Stimulated activated naive B cell treated with anti-CD40 and anti-IgM and Interleukin-4, amounts not matched to agents 10 μg/mL and 1 μg/mL and 100 μg/mL, for 72 hours (primary cell): ENCODE measurements at regions not wholly inside any gene's neighbourhood (a gene's known extent, or its start where the extent isn't known, plus 50 kb on each side); places are given as distances from the start of the nearest gene placed in this dataset.

ENCODE experiments used
- ATAC-seq, 2 donors: fragments of 150-1000 bp; cut with Tn5 transposase; replicated peaks; 2 replicates each; pipeline ENCODE4 v1.10.0; 2021; ENCODE audit warnings: moderate library complexity in 1 of 2
- DNase-seq: peaks from one replicate; pipeline ENCODE4 v3.0.0; 2021
- H3K27ac Mint-ChIP-seq: one replicate; pipeline ENCODE4 v1.8.0; 2022; ENCODE audit warnings: mild to moderate bottlenecking, mixed read lengths
- H3K27me3 Mint-ChIP-seq, 2 donors: one replicate each; pipeline ENCODE4 v1.8.0; 2022; ENCODE audit warnings: mixed read lengths in 2 of 2
- H3K36me3 Mint-ChIP-seq, 2 donors: one replicate each; pipeline ENCODE4 v1.8.0; 2022; ENCODE audit warnings: mixed read lengths in 2 of 2, mild to moderate bottlenecking in 1 of 2
- H3K4me1 Mint-ChIP-seq, 2 donors: one replicate each; pipeline ENCODE4 v1.8.0; 2022; ENCODE audit warnings: mixed read lengths in 2 of 2, mild to moderate bottlenecking in 1 of 2
- H3K4me3 Mint-ChIP-seq, 2 donors: one replicate each; pipeline ENCODE4 v1.8.0; 2022; ENCODE audit warnings: mild to moderate bottlenecking in 2 of 2, mixed read lengths in 2 of 2, moderate library complexity in 1 of 2
- H3K9me3 Mint-ChIP-seq, 2 donors: one replicate each; pipeline ENCODE4 v1.8.0; 2022; ENCODE audit warnings: mixed read lengths in 2 of 2, mild to moderate bottlenecking in 1 of 2

DNA sequence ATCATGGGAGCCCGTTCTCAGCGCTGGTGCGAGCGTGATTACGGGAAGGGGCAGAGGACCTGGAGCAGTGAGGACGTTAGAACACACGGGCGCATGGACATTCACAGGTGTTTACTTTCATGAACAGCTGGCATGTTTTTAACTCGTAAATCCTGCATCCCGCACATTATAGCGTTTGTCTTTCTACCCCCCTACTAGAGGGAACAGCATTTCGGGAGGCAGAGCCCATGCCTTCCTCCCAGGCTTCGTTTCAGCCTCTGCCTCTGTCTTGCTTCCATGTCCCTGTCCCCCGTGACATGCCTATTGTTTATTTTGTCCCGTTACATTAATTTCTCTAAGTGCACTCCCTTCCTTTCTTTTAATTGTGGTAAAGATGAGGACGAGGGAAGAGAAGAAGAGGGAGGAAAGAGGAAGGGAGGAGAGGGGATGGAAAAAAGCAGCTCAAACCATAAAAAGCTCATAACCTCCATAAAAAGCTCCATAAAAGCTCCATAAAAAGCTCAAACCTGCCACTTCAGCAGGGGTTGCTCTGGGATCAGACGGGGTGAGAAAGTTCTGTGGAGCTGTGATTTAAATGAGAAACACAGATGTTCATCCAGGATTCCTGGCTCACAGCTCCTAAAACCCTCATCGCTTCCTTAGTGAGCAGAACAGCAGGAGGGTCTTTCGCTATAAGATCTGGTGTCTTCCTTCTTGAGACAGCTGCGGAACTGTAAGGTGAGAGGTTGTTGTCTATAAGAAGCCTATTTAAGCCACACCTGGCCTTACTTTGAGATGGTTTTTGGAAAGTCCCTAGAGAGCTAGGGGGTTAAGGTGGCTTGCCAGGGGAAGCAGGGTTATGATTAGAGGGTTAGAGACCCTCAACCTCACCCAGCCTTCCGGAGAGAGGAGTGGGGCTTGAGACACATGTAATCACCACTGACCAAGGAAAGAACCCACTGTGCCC, 66.6 kb upstream of the SNTG2 start:
- ATAC-seq (no peak), DNase-seq (no peak)
- H3K27me3 Mint-ChIP-seq, result peaks cover 59 to 71% of the 10 kb centered on the region in 2 donors
- no peak overlapping the region for H3K4me3 Mint-ChIP-seq
- H3K9me3 Mint-ChIP-seq, result no peaks in the 10 kb centered on the region
- no peaks in the 10 kb centered on the region for H3K36me3 Mint-ChIP-seq
- H3K27ac Mint-ChIP-seq, result no peak overlapping the region
- H3K4me1 Mint-ChIP-seq, result no peaks in the 10 kb centered on the region

DNA sequence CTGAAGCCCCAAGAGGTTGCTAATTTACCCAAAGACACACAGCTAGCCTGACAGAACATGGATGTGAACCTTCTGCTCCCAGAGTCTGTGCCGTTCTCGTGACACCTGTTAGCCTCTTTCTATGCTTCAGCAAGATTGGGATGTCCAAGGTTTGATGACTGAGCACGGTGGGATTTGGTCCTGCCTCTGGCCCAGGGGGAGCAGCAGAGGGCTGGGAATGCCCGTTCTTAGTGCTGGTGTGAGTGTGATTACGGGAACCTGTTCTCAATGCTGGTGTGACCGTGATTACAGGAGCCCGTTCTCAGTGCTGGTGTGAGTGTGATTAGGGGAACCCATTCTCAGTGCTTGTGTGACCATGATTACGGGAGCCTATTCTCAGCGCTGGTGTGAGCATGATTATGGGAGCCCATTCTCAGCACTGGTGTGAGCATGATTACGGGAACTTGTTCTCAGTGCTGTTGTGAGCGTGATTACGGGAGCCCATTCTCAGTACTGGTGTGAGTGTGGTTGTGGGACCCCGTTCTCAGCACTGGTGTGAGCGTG, 67.3 kb upstream of the SNTG2 start:
- ATAC-seq (no peak), DNase-seq (no peak)
- Mint-ChIP-seq H3K27me3 (peaks cover 64 to 70% of the 10 kb centered on the region in 2 donors), H3K4me1 (no peaks in the 10 kb centered on the region), H3K36me3 (no peaks in the 10 kb centered on the region), H3K4me3 (no peak overlapping the region), H3K9me3 (no peaks in the 10 kb centered on the region), H3K27ac (no peak overlapping the region)

DNA sequence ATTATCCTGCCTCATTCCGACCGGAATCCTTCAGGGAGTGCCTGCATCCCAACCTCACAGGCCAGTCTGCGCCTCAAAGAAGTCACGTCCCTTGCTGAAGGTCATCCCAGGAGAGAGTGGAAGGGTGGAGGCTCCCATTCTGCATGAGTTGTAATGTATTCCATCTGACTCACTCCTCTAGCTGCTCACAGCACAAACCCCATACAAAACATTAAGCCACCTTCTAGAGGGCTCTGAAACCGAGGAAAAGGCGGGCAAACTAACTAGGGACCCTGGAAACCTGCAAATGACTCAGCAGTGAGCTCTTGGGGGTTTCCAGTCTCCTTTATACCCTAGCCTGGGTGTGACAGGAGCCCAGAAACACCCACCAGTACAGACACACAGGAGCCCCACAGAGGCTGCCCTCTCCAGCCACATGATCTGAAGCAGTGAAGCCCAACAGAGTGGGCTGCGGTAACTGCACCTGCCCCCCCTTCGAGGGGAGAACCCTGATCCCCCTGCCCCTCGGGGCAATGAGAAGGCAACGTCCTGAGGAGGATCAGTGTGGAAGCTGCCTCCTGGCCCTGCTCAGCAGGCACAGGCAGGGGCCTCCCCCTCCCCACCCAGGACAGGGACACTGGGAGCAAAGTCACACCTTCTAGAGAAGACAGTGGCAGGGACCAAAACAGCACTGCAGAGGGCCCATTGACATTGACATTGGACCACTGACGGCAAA, 69.3 kb upstream of the SNTG2 start:
- Mint-ChIP-seq H3K27ac (no peak overlapping the region), H3K4me3 (no peak overlapping the region), H3K4me1 (no peaks in the 10 kb centered on the region), H3K27me3 (peaks cover 62 to 69% of the 10 kb centered on the region in 2 donors), H3K9me3 (no peaks in the 10 kb centered on the region), H3K36me3 (no peaks in the 10 kb centered on the region)
- no peak for DNase-seq
- ATAC-seq, result no peak

DNA sequence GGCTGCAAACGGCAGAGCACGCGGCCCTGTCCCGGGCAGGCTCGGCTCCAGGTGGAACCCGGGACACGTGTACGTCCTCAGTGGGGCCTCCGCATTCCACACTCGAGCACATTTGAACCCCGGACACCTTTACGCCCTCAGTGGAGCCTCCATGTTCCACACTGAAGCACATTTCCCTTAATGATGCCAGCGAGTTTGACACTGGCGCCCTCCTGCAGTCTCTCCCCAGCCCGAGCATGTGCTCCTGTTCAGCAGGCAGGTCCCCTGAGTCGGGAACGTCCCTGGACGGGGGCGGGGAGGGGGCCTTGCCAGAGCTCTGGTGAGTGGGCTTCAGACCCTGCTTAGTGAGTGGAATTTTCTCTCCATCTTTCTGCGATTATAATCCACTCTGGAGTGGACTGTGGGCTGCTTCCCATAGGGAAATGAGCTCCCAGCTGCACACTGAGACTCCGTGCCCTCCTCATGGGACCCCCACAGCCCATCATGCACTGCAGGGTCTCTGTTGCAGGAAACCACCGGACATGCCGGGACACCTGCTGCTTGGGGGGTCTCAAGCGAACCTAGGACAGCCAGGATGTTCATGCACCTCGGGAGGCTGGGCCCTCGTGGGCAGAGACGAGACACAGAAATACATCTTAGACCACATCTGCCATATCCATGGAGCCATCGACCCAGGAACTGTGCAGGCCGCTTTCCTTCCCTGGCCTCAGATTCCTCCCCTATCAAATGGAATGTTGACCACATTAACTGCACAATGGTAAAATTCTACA, 70.3 kb upstream of the SNTG2 start:
- no peaks in the 10 kb centered on the region for H3K9me3 Mint-ChIP-seq
- H3K4me1 Mint-ChIP-seq, result no peaks in the 10 kb centered on the region
- H3K4me3 Mint-ChIP-seq, result no peak overlapping the region
- ATAC-seq, result no peak
- H3K27me3 Mint-ChIP-seq, result peaks cover 54 to 62% of the 10 kb centered on the region in 2 donors
- no peak for DNase-seq
- no peak overlapping the region for H3K27ac Mint-ChIP-seq
- H3K36me3 Mint-ChIP-seq, result no peaks in the 10 kb centered on the region

DNA sequence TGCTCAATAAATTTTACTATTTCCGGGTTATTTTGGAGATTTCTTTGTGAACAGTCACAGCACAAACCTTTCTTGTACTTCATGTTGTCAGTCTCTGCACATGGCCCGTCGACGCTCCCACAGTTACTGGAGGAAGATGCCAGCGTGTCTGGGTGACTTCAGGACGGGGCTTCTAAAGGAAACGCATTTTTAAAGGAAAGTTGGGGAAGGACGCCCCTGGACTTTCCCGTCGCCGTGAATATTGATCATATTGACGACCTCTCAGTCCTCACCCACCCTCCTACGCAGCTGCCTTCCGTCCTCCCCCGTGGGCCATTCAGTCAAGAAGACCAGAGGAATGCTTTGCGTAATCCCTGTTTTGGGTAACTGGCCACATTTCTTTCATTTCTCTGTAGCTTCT, 71.1 kb upstream of the SNTG2 start:
- ATAC-seq, result no peak
- Mint-ChIP-seq H3K9me3 (no peaks in the 10 kb centered on the region), H3K27me3 (peaks cover 45 to 53% of the 10 kb centered on the region in 2 donors), H3K4me3 (no peak overlapping the region), H3K36me3 (no peaks in the 10 kb centered on the region), H3K27ac (no peak overlapping the region), H3K4me1 (no peaks in the 10 kb centered on the region)
- no peak for DNase-seq

DNA sequence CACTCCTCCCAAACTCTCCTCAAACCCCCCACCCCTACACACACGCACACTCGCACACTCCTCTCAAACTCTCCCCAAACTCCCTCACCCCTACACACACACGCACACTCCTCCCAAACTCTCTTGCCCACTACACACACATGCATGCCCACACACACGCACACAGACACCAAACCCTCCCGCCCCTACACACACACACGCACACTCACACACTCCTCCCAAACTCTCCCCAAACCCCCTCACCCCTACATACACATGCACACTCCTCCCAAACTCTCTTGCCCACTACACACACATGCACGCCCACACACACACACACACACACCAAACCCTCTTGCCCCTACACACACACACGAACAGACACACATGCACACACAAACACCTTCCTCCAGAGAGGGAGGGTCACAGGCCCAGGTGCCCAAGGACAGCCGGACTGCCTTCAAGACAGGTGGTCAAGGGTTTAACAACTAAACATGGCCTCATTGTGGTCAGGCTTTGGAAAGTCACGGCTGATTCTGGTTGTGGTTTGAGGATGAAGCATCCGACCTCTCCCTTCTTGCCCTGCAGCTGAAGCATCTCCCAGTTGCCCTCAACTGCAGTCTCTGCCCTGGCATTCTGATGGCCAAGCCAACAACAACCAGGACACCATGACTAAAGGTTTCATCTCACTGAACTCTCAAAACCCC, 72.3 kb upstream of the SNTG2 start:
- no peak for ATAC-seq
- Mint-ChIP-seq H3K36me3 (no peaks in the 10 kb centered on the region), H3K4me1 (no peaks in the 10 kb centered on the region)

DNA sequence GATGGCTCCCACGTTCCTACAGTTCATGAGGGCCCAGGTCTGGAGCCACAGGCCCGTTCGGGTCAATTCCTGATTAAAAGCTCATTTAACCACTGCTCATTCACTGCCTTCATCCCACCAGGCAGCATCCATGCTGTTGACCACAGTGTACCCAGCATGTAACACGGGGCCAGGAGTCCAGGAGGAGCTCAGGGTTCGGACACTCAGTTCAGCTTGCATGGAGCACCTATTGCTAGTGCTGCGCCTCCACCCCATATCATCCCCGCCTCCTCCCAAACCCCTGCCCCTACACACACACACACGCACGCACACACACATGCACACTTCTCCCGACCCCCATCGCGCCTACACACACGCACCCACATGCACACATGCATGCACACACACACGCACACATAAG, 72.9 kb upstream of the SNTG2 start:
- no peak overlapping the region for H3K4me3 Mint-ChIP-seq
- no peaks in the 10 kb centered on the region for H3K36me3 Mint-ChIP-seq
- no peak overlapping the region for H3K27ac Mint-ChIP-seq
- H3K4me1 Mint-ChIP-seq, result no peaks in the 10 kb centered on the region
- H3K9me3 Mint-ChIP-seq, result no peaks in the 10 kb centered on the region
- ATAC-seq (no peak), DNase-seq (no peak)
- H3K27me3 Mint-ChIP-seq, result peaks cover 30 to 35% of the 10 kb centered on the region in 2 donors

More for the DNA sequence above, 72.3 kb upstream of the SNTG2 start:
- no peak for DNase-seq
- Mint-ChIP-seq H3K27ac (no peak overlapping the region), H3K27me3 (peaks cover 36 to 42% of the 10 kb centered on the region in 2 donors), H3K9me3 (no peaks in the 10 kb centered on the region), H3K4me3 (no peak overlapping the region)

DNA sequence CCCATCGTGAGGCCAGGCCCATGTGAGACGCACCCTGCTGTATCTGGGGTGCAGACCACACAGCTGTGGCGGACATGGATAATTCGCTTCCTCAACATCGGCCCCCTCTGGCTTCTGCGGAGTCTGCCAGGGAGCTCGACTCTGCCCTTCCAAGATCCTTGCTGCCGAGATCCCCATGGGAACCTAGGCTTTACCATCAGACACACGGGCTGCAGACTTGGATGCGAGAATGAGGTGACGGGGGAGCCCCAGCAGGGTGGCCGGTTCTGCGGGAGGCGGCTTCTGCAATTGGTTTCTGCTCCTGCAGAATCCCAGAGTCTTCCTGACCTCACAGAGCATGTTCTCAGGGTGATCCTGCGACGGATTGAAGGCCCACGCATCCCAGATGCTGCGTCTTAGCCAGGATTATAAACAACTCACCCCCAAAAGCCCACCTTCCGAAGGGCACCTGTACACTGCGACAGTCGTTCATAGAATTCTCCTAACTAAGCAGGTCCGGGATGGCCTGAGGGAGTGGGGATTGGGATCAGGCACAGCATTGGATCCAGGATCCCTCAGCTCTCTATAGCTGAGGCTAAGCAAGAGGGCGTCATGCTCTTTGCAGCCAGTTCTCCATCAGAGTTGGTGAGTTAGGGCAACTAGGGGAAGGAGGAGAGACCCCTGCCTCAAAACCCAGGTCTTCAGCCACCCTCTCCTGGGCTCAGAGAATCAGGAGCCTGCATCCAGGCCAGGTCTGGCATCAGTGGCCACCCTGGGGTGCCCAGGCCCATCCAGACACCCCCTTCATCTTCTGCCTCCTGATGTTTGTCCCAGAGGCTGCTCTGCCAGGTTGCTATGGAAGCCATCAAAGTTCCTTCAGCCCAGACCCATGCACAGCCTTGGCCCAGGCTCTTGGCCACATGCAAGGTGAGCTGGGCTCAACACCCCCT, 74.7 kb upstream of the SNTG2 start:
- ATAC-seq (no peak), DNase-seq (no peak)
- H3K9me3 Mint-ChIP-seq, result no peaks in the 10 kb centered on the region
- no peak overlapping the region for H3K27ac Mint-ChIP-seq
- no peaks in the 10 kb centered on the region for H3K36me3 Mint-ChIP-seq
- no peaks in the 10 kb centered on the region for H3K4me1 Mint-ChIP-seq
- peaks cover 26 to 37% of the 10 kb centered on the region in 2 donors for H3K27me3 Mint-ChIP-seq
- no peak overlapping the region for H3K4me3 Mint-ChIP-seq

DNA sequence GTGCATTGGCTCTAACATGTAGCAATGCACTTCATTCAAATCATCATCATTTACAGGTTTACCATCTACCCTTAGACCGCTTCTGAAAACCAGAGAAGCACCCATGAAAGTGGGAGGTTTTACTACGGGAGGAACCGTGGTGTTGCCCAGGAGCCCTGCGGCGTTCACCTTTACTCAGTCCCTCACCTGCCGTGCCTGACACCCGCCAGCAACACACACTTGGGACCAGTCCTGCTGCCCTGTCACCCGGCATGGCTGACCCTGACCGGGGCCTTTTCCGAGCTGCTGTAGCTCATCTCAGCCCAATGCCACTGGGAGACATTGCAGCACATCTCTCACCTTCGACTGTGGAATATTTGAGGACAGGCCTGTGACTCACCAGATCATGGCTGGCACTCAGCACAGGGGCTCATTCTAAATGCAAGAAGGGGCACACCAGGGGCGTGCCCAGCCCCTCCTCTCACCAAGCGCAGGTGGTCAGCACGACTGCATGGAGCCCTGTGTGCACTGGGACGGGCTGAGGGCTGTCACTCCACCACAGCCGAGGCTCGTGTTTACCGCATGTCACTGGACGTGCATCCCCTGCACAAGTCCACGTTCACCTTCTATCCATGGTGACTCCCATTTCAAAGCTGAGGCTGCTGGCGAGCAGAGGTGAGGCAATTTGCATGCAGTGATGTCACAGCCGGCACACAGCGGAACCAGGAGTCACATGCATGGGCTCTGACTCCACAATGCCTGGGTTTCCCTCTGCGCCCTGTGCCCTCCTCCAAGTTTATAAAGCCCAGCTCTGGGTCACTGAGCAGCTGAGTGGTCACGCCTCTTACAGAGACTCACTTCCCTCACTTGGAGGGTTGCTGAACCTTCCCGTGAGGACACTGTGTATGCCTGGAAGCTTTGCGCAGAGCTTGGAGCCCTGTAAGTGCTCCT, 76.7 kb upstream of the SNTG2 start:
- peaks cover 23 to 41% of the 10 kb centered on the region in 2 donors for H3K27me3 Mint-ChIP-seq

DNA sequence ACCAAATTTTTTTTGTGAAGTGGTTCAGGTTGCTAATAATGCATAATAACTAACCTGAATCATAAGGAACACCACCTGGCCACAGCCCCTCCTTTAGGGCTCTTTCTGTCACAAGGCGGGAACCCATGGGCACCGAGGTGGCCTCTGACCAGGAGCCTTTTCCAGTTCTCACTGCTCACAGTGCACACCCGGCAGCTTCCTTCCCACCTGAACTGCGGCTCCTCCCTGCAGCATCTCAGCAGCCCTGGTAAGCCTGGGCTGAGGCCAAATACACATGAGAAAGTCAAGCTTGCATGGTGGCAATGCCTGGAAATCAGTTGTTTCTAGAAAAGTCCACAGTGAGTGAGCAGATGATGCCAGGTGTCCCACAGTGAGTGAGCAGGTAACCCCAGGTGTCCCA, 77.6 kb upstream of the SNTG2 start:
- Mint-ChIP-seq H3K4me1 (peaks cover 0 to 2% of the 10 kb centered on the region in 2 donors), H3K27ac (no peak overlapping the region), H3K4me3 (no peak overlapping the region), H3K27me3 (peaks cover 15 to 33% of the 10 kb centered on the region in 2 donors), H3K9me3 (no peaks in the 10 kb centered on the region), H3K36me3 (no peaks in the 10 kb centered on the region)
- DNase-seq (no peak), ATAC-seq (no peak)

More for the DNA sequence above, 76.7 kb upstream of the SNTG2 start:
- DNase-seq (no peak), ATAC-seq (no peak)
- H3K4me1 Mint-ChIP-seq, result peaks cover 0 to 2% of the 10 kb centered on the region in 2 donors
- no peak overlapping the region for H3K27ac Mint-ChIP-seq
- H3K9me3 Mint-ChIP-seq, result no peaks in the 10 kb centered on the region
- H3K36me3 Mint-ChIP-seq, result no peaks in the 10 kb centered on the region
- no peak overlapping the region for H3K4me3 Mint-ChIP-seq

DNA sequence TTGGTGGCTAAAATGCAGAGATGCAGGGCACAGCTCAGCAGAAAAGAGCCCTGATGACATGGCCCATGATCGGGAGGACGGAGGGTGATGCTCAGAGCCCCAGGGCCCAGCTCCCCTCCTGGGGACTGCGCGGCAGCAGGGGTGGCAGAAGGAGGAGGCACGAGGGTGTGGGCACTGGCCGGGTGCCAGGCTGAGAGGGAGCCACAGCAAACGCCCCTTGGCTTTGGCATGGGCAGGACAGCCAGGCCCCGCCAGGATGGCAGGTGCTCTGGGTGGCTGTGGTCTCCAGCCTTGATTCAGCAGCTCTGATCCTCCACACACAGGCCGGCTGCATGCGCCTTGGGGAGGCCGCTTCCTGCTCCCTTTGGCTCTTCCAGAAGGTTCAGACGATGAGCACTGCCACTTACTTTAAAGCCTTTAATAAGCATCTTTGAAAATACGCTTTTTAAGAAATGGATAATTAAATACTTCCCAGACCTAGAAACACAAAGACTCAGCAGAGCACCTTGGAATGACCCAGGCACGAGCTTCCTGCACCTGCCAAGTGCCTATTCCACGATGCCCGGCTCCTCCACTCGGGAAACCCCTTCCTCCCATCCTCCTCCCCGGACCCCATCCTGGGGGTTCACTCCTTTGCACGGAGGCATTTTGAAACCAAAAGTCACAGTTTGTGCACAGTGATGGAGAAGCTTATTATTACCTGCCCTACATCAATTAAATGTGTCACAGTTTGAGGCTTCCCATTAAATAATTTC, 78.5 kb upstream of the SNTG2 start:
- peaks cover 0 to 2% of the 10 kb centered on the region in 2 donors for H3K4me1 Mint-ChIP-seq
- H3K9me3 Mint-ChIP-seq, result no peaks in the 10 kb centered on the region

More for the DNA sequence above, 78.5 kb upstream of the SNTG2 start:
- no peak for ATAC-seq
- H3K36me3 Mint-ChIP-seq, result no peaks in the 10 kb centered on the region
- no peak overlapping the region for H3K27ac Mint-ChIP-seq
- DNase-seq, result no peak
- peaks cover 11 to 29% of the 10 kb centered on the region in 2 donors for H3K27me3 Mint-ChIP-seq
- H3K4me3 Mint-ChIP-seq, result no peak overlapping the region
